ENCODE measurements at regions not wholly inside any gene's neighbourhood (a gene's known extent, or its start where the extent isn't known, plus 50 kb on each side); places are given as distances from the start of the nearest gene placed in this dataset.

DNA sequence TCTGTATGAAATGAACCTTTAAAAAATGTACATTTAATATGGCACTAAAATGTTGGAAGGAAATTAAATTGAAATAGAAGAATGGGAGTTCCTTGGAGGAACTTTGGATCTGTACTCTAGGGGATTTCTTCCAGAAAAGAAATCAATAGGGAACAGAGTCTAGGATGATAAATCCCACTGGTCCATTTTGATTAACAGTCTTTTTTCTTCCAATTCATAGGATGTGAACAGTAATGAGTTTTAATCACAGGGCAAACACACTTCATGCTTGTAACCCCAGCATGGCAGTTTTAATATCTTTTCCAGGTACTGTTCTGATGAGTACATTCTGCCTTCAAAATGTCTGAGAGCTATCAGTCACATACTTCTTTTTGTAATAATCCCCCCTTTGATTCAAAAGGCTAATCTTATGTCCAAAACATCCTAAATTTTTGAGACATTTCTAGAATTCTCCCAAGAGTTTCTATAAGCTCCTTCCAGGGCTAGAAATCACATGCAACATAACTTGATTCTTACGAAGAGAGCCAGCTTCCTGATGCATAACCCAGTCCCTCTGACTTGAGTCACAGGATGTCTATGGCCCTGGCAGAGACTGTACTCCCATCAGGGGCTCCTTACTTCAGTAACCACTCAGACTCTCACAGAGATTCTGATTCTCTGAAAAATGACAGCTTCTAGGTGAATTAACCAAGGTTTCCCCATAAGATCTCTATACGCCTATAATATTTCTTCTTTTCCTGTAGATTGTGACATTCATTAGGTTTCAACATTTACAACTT is 112.9 kb downstream of the SLC36A4 start:
- Histone ChIP-seq H3K9me3 (ENCODE audit: low read length) (no peaks in the 10 kb centered on the region), H3K36me3 (ENCODE audit: insufficient read depth, low read length) (no peaks in the 10 kb centered on the region), H3K27me3 (ENCODE audit: insufficient read depth, low read length) (no peaks in the 10 kb centered on the region), H3K4me1 (ENCODE audit: insufficient read depth, low read length) (peaks cover 66% of the 10 kb centered on the region), H2AFZ (ENCODE audit: low read depth, low read length) (no peak overlapping the region), H3K4me3 (ENCODE audit: low read length) (no peak overlapping the region)

DNA sequence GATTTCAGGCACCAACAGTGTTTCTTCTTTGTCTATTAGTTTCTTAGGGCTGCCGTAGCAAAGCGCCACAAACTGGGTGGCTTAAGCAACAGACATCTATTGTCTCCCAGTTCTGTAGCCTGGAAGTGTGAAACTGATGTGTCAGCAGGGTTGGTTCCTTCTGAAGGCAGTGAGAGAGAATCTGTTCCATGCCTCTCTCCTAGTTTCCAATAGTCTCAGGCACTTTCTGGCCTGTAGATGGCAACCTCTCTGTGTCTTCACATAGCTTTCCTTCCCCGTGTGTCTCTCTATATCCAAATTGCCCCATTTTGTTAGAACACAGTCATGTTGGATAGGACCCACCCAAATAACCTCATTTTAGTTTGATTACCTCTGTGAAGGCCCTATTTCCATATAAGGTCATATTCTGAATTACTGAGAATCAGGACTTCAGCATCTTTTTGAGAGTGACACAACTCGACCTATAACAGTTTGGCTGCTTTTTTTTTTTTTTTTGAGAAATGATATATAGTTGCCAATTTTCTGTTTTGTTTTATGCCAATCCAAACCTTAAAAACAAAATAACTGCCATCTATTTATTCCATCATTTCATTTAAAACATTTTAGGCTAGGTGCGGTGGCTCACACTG is 108.2 kb downstream of the SLC36A4 start:
- peaks cover 2% of the 10 kb centered on the region for H3K9me3 ChIP-seq (ENCODE audit: low read length)
- H3K4me1 ChIP-seq (ENCODE audit: insufficient read depth, low read length), result peaks cover 39% of the 10 kb centered on the region
- H3K4me3 ChIP-seq (ENCODE audit: low read length), result peak overlapping the region; percentile 42
- H3K36me3 ChIP-seq (ENCODE audit: insufficient read depth, low read length), result no peaks in the 10 kb centered on the region
- H2AFZ ChIP-seq (ENCODE audit: low read depth, low read length), result no peak overlapping the region
- H3K27me3 ChIP-seq (ENCODE audit: insufficient read depth, low read length), result no peaks in the 10 kb centered on the region
